ENCODE measurements at regions not wholly inside any gene's neighbourhood (a gene's known extent, or its start where the extent isn't known, plus 50 kb on each side); places are given as distances from the start of the nearest gene placed in this dataset.
"Not testable (repeated sequence)": the region's sequence is repeated elsewhere in the genome, so short reads cannot be mapped to it uniquely, and the experiment has no call there.

DNA sequence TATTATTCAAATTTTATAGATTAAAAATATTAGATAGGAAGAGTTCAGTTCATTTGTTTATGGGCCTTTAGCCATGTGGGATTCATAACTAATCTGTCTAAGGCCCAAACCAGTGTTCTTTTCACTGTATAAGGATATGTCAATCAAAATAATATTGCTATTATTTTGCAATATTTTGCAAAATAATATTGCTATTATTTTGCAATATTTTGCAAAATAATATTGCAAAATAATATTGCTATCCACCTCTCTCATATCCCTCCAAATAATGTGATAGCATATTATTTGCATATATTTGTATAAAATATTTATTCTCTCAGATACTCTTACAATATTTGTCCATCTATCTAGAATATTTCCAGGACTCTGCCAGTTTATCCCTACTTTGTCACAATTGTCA is 595.3 kb upstream of the PTCHD4 start:
- no peak for DNase-seq

DNA sequence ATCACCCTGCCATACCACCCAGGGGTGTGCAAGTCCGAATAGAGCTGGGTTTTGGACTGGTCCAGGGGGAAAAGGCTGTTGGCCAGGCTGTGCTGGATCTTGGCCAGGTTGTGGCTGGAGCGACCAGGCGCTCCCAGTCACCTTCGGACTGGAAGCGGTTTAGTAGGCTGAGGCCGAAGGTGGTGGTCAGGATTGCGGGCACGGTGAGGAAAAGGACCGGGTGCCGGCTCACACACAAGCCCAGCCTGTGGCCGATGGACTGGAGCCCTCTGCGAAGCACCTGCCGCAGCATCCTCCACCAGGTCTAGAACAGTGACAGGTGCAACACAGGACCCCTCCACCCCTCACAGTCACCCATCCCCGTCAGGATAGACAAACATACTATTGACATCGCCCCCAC is 590.6 kb upstream of the PTCHD4 start:
- no peak for DNase-seq

DNA sequence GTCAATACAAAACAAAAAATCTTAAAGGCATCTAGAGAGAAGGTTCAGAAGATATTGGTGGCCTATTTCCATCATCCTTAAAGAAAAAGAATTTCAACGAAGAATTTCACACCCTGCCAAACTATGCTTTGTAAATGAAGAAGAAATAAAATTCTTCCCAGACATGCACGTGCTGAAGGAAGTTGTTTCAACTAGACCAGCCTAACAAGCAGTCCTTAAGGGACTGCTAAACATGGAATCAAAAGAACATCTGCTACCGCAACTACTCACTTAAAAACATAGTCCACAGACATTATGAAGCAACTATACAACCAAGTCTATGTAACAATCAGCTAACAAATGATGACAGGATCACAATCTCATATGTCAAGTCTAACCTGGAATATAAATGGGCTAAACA is 584.9 kb upstream of the PTCHD4 start:
- no peak for DNase-seq

DNA sequence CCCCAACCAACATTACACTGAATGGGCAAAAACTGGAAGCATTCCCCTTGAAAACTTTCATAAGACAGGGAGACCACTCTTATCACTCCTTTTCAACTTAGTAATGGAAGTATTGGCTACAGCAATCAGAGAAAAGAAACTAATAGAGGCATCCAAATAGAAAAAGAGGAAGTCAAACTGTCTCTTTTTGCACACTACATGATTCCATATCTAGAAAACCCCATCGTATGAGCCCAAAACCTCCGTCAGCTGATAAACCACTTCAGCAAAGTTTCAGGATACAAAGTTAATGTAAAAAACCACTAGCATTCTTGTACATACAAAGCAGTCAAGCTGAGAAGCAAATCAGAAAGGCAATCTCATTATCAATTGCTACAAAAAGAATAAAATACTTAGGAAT is 580.4 kb upstream of the PTCHD4 start:
- no peak for DNase-seq

DNA sequence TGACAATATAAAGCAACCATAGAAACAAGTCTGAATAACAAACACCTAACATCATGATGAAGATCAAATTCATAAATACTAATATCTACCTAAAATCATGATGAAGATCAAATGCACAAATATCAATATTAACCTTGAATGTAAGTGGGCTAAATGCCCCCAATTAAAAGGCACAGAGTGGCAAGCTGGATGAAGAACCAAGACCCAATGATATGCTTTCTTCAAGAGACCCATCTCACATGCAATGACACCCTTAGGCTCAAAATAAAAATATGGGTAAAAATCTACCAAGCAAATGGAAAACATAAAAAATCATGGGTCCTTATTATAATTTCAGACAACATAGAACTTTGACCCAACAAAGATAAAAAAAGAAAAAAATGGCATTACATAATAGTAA is 578.5 kb upstream of the PTCHD4 start:
- no peak for DNase-seq

DNA sequence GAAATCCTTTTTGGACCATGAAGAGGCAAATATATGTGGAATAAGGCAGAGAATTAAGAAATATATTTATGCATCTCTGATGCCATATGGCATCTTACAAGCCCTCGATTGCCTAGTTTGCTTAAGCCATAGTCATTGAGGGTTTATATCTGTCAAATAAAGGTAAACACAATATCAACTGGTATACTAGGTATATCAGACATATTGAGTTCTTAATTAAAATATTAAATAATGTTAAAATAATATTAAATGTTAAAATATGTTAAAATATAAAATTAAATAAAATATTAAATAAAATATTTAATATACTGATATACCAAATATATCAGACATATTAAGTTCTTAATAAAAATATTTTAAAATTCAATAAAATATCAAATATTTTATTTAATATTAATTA is 567.4 kb upstream of the PTCHD4 start:
- no peak for DNase-seq

DNA sequence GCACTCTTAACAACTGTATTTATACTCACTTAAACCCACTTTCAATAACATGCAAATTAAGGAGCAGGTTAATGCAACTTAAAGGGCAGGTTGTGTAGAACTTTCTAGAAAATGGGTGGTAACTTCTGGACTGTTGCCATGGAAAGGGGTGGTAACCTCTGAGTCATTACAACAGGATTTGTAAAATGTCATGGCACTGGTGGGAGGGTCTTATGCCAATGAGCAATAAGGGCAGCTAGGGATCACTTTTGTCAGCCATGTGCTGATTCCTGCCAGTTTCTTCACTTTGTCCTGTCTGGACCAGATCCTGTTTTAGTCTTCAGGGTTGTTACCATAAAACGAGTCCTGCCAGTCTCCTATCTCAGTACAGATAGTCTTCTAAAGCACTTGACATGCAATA is 560.5 kb upstream of the PTCHD4 start:
- DNase-seq: no peak

DNA sequence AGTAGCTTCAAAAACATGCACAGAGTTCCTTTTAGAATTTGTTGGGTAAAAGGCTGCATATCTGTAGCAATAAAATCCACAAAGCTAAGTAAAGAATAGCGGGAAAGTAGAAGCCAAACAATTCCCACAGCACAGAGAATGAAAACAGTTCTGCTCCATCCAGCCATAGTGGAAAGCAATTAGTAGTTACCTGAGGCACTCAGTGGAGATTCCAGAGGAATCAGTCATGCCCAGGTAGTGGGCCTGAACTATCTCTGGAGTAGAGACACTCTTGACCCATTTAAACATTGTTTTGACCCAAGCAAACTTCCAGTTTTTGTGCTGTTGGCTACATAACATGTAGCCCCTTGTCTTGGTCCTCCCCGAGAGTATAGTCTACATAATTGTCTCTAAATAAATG is 559.5 kb upstream of the PTCHD4 start:
- DNase-seq: no peak

DNA sequence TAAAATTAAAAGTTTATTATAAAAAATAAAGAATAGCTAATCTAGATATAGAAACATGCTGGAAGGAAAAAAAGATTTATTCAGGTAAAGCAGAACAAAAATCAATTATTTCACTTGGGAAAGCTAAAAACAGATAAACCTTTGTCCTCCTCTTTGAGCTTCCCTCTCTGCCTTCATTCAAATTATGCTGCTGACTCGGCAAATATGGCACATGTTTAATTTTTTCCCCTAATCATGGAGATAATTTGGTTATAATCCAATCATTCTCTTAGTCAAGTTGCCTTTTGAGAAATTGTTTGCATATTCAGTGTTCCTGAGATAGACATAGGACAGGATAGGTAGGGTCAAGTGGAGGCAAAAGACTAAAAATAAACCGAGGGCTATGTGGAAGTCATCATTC is 556.8 kb upstream of the PTCHD4 start:
- DNase-seq: no peak

DNA sequence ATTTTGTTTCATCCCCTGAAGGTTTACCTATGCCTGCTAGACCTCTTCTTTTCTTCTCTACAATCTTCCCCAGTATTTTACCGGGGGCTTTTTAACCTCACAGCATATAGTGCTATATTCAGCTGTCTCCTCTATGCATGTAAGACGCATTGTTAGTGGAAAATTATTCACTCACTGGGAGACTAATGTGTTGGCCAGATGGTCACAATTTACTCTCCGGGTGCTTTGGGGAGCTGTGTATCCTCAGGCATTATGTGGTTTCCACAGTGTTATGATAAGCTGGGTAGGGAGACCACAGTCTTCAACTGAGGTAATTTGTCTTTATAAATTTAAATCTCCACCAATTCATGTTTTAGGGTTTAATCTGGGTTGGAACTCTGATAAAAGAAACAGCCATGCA is 553.8 kb upstream of the PTCHD4 start:
- no peak for DNase-seq

DNA sequence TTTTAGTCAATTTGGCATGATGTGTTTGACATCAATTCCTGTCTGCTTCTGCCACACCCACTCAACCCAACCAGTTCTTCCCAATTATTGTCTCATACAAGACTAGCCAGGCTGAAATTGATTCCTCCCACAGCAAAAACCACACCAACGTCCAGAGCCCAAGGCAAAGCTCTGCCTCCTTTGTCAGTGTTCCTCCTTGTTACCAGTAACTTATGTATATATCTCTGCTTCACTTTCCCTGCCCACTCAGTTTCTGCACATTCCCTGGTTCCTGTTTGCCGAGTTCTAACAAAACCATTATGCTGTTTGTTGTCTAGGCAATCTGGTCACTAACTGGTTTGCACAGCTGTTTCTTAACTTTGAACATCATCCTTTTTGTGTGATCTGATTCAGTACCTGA is 547.9 kb upstream of the PTCHD4 start:
- DNase-seq: no peak

DNA sequence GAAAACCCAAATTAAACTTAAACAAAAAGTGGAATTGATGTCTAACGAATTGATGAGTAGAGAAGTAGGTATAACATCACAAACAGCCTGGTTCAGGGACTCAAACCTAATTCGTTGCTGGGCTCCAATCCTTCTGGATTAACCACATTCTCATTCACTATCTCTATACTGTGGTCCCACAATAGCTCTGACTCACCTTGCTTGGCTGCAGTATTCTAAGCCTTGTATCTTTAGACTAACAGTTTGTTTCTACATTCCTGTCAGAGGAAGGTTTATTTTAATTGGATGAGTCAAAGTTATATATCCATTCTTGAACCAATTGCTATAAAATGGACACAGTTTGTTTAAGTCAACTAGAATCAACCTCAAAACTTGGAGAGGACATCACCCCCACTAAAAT is 530.5 kb upstream of the PTCHD4 start:
- DNase-seq: no peak

DNA sequence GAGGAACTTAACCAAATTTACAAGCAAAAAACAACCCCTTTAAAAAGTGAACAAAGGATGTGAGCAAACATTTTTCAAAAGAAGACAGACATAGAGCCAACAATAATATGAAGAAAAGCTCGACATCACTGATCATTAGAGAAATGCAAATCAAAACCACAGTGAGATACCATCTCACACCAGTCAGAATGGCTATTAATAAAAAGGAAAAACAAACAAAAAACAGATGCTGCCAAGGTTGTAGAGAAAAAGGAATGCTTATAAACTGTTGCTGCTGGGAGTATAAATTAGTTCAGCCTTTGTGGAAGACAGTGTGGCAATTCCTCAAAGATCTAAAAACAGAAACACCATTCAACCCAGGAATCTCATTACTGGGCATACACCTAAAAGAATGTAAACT is 527.8 kb upstream of the PTCHD4 start:
- DNase-seq: not testable (repeated sequence)

DNA sequence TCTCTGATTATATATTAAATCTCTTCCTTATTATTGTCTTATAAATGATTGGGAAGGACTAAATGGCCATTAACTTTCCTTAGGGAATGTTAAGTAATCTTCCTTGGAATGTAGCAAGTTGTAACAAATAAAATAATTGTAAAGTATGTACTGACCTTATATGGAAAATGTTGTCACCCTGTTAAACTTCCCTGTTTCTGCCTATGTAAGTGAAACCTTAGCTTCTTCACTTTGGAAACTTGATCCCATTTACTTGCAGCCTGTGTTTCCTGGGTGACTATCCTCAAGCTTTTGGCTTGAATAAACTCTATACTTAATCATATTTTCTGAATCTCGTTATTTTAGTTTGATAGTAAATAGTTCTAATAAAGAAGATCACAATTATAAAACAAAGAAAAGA is 519.5 kb upstream of the PTCHD4 start:
- no peak for DNase-seq

DNA sequence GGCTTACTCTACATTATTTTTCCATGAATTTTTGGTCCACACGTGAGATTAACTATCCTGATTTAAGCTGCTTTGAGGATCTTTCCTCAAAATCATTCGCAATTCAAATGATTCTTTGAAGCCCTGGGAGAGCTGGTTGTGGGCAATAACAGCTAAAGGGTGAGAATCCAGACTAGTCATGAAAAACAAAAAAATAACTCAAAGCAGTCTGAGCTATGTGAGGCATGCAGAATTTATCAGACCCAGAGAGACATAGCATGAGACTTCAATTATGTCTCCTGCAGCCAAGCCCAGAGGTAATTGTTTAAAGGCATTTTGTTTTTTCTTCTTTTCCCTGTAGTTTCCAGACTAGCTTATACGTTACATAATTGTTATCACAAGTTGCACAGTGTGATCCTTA is 517.3 kb upstream of the PTCHD4 start:
- no peak for DNase-seq

DNA sequence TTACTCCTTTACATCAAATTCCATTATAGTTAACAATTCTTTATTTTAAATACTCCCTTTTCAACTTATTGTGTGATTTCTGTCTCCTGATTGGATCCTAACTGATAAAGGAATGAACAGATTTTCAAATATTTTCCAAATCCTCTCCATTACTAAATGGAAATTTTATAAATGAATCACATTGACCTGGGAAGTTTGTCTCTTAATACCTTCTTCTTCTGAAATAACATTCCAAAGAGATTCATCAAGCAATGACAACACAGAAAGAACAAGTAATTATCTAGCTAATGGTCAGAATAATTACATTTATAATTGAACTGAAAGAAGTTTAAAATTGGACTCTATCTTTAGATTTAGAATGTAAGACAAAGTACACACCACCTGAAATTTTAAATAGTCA is 515.4 kb upstream of the PTCHD4 start:
- no peak for DNase-seq

DNA sequence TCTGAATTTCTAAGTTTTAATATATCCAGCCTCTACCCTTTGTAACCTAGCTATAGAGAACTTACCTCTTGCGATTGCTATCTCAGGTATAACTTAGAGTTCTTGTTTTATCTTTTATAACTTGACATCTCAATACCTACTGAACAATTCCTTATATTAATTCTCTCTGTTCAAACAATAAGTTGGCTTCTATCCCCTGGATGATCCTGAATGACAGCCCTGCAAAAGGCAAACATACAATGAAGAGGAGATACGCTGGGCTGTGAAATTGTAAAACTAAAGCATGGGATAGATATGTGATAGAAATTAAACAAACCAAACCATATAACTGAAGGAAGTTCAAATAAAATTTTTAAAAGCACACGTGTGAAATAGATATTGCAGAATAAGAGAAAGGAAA is 513.6 kb upstream of the PTCHD4 start:
- no peak for DNase-seq

DNA sequence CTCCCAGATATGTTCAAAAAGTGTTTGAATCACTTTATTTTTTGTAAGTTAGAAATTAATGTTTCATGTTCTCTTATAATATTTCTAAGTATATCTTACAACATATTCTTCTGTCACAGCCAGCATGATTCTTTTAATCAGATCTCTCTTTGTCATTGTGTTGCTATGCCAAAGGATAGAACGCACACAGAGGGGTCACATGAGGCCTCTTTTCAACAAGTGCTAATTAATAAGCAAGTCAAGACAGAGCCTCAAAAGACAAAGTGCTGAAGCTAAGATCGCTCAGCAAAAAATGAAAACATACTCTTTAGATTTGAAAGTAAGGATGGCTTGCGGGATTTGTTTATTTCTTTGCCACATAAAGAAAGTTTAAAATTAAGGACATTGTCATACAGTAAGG is 508.8 kb upstream of the PTCHD4 start:
- no peak for DNase-seq

DNA sequence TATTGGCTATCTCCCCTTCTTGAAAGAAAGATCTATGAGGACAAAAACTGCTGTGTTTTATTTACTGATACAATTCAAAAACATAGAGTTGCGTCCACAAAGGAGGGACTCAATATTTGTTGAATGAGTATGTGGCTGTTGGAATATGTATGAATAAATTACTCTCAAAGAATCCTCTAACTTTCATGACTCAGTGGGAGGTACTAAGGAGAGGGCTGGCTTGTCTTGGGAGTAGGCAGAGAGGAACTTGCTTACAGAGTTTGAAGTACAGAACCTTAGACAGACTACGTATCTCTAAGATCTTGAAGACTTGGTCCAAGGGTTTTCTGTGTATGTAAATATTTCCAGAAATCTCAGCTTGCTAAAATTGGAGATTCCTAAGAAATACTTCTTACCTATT is 504.0 kb upstream of the PTCHD4 start:
- no peak for DNase-seq

DNA sequence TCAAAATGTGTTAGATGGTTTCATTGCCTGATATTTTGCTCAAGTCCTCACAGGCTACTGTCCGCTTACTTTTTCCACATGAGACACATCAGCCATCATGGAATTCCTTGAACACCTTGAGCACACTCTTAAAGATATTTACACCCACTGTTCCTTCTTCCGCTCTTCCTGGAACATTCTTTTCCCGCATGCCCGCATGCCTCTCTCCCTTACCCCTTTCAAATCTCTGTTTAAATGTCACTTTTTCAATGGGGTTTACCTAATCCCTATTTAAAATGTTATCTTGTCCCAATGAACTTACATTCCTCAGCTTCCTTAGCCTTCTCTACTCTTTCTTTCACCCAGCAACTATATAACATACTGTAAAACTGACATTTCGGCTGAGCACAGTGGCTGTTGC is 503.3 kb upstream of the PTCHD4 start:
- no peak for DNase-seq

DNA sequence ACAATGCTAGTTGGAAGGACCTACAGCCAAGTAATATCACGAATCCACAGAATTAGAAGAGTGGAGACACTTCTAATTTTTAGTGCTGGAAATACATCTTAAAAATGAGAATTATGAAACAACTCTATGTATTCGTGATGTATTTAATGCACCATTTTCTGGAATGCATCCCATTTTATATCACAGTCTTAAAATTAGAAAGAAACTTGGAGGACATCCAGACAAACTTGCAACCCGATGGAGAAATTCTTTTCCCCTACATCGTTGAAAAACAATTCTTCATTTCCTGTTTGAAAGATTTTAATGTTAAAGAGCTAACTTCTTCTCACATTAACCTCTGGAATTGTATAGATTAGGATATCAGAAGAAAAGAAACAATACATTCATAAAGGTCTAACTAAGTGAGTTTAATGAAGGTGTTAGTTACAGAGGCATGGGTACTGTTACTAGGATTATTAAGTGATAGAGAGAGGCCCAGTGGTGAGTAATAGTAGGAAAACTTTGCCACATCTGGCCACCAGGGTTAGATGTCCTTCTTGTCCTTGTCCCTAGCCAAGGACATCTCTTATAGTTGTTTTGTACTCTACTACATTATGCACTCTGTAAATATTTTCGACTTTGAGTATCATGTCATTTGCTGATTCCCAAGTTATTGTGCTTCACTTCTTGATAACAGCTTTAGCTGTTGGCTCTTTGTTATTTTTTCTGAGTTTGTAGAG is 502.4 kb upstream of the PTCHD4 start:
- no peak for DNase-seq

DNA sequence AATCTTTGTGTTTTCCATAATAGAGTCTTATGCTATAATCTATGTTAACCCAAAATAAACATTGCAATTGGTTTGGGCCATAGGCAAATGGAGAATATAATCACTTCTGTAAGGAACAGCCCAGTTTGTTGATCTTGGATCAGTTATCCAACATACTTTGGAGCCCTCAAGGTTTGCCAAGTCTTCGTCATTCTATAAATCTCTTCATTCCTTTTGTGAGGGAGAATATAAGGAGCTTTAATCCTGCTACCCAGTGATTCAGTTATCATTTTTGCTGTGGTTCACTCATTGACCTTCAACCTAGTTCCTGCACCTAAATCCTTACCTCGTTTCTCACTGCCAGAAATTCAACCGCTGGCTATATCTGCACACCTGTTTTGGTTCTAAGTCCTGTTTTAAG is 500.3 kb upstream of the PTCHD4 start:
- no peak for DNase-seq

DNA sequence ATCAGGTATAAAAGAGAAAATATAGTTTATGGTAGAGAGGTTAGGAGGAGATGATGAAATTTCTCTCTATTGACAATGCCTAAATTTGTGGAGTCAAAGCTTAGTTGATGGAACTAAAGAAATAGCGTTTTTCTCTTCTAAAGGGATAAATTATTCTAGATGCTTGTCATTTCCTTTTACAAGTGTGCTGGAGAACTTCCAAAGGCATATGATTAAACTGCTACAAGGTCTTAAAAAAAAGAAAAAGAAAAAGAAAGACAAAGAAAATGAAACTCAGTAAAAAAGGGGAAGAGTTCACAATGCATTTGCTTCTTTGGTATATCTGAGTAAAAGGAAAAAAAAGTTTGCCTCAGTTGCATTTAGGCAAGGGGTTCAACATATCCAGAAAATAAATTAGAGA is 499.8 kb upstream of the PTCHD4 start:
- no peak for DNase-seq

DNA sequence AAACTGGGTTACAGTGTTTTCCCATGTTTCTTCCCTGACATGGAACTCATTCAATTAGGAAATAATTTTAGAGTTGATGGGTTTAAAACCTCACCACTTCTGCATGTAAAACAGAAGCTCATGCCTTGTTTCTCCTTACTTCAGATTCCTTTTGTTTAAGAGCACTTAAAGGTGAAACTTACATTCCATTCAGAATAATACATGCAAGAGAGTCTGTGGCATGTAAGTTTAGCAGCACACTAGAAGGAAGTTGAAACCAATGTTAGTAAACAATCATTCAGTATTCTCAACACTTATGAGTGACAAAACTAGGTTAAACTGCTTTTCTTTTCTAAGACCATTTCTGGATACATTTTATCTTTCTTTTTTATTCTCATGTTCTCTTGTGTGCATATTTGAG is 495.6 kb upstream of the PTCHD4 start:
- no peak for DNase-seq

DNA sequence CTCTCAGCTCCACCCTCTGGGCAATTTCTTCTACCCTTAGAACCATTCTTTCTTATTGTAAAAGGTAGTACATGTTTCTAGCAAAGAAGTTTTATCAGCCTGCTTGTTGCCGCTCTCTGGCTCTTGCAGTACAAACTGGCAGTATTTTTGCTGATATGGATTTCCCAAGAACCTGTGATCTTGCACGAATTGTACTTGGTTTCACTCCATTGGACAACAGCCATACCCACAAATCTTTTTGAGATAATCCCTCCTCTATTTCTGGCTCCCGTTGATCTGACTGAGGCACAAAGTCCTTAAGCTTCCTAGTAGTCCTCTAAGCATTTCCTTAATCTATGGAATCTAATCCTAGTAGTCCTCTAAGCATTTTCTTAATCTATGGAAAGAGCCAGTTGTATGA is 487.0 kb upstream of the PTCHD4 start:
- no peak for DNase-seq

DNA sequence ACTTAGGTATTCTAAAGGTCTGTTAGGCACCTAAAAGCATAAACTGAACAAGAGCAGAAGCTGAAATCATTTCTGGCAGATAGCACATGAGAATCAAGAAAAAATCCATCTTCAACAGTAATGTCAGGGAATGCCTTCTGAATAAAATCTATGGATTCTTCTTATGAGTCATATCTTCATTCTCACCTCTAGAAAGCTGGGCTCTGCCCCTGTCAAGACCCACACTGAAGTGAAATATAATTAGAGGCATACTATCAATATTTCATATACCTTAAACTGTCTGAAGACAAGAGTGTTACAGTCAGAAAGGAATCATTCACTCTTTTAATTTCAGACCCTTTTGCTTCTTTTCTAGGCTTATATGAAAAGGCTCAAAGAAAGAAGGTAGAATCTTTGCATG is 485.8 kb upstream of the PTCHD4 start:
- no peak for DNase-seq
